Neural cell (in vitro differentiated cells): ENCODE measurements at regions not wholly inside any gene's neighbourhood (a gene's known extent, or its start where the extent isn't known, plus 50 kb on each side); places are given as distances from the start of the nearest gene placed in this dataset.

ENCODE experiments used
- H2AFZ ChIP-seq: fragments of 200-600, 300-800 bp; sonication (generic), shearing (Covaris generic); 2 replicates; pipeline ENCODE4 v1.6.0; 2014; ENCODE audit warnings: low read depth, mild to moderate bottlenecking, antibody characterized with exemption, low read length, moderate library complexity
- H3F3A ChIP-seq: fragments of 200-600 bp; shearing (Covaris generic); 2 replicates; pipeline ENCODE4 v1.6.1; 2016; ENCODE audit warnings: mild to moderate bottlenecking, moderate library complexity, mixed read lengths, antibody characterized with exemption, low read length; ENCODE audit not compliant: insufficient read depth, poor library complexity, severe bottlenecking
- H3K27ac ChIP-seq: fragments of 200-600, 300-800 bp; sonication (generic), shearing (Covaris generic); 2 replicates; pipeline ENCODE4 v1.5.1; 2014; ENCODE audit warnings: mild to moderate bottlenecking, low read length, moderate library complexity
- H3K27me3 ChIP-seq: fragments of 300-800, 200-600 bp; sonication (generic), shearing (Covaris generic); 2 replicates; pipeline ENCODE4 v1.6.0; 2014; ENCODE audit warnings: mild to moderate bottlenecking, low read depth, low read length, moderate library complexity; ENCODE audit not compliant: insufficient read depth
- H3K36me3 ChIP-seq: fragments of 300-800, 200-600 bp; sonication (generic), shearing (Covaris generic); 2 replicates; pipeline ENCODE4 v1.5.1; 2014; ENCODE audit warnings: mild to moderate bottlenecking, antibody characterized with exemption, low read length, moderate library complexity; ENCODE audit not compliant: insufficient read depth
- H3K4me2 ChIP-seq: fragments of 300-800, 200-600 bp; sonication (generic), shearing (Covaris generic); 2 replicates; pipeline ENCODE4 v1.6.0; 2014; ENCODE audit warnings: mild to moderate bottlenecking, low read length
- H3K4me3 ChIP-seq: fragments of 300-800, 200-600 bp; sonication (generic), shearing (Covaris generic); 2 replicates; pipeline ENCODE4 v1.5.1; 2014; ENCODE audit warnings: mild to moderate bottlenecking, low read length, moderate library complexity
- H3K79me2 ChIP-seq: fragments of 200-600 bp; shearing (Covaris generic); replicated peaks from 2 replicates; pipeline ENCODE4 v1.6.0; 2014; ENCODE audit warnings: mild to moderate bottlenecking, low read length, moderate library complexity; ENCODE audit not compliant: insufficient read depth
- H3K9ac ChIP-seq: fragments of 300-800, 200-600 bp; sonication (generic), shearing (Covaris generic); 2 replicates; pipeline ENCODE4 v1.6.1; 2016; ENCODE audit warnings: mild to moderate bottlenecking, low read length, mixed read lengths
- H3K9me2 ChIP-seq: fragments of 200-600 bp; shearing (Covaris generic); 2 replicates; pipeline ENCODE4 v1.6.1; 2016; ENCODE audit warnings: mild to moderate bottlenecking, low read length, mixed read lengths; ENCODE audit not compliant: insufficient read depth
- H3K9me3 ChIP-seq: fragments of 200-600, 300-800 bp; sonication (generic), shearing (Covaris generic); 2 replicates; pipeline ENCODE4 v1.6.1; 2016; ENCODE audit warnings: mild to moderate bottlenecking, mixed run types, low read length, moderate library complexity, mixed read lengths
- H4K20me1 ChIP-seq: fragments of 200-600 bp; shearing (Covaris generic); 2 replicates; pipeline ENCODE4 v1.6.1; 2016; ENCODE audit warnings: mild to moderate bottlenecking, mixed run types; ENCODE audit not compliant: insufficient read depth
- CTCF ChIP-seq: fragments of 450-650 bp; IDR thresholded peaks from 2 replicates; pipeline ENCODE4 v1.5.1; 2014; ENCODE audit warnings: antibody characterized with exemption, mild to moderate bottlenecking, moderate library complexity; ENCODE audit not compliant: poor library complexity, severe bottlenecking
- EP300 ChIP-seq: fragments of 450-650 bp; conservative IDR thresholded peaks from 2 replicates; pipeline ENCODE4 v1.6.1; 2014; ENCODE audit warnings: antibody characterized with exemption, mild to moderate bottlenecking, moderate library complexity; ENCODE audit not compliant: poor library complexity, severe bottlenecking
- EZH2 ChIP-seq: fragments of 200-600, 300-800 bp; shearing (Covaris generic), sonication (generic); IDR thresholded peaks from 2 replicates; pipeline ENCODE4 v1.6.1; 2014; ENCODE audit warnings: antibody characterized with exemption, low read length, borderline replicate concordance, mild to moderate bottlenecking; ENCODE audit not compliant: insufficient read depth, poor library complexity, severe bottlenecking
- MXI1 ChIP-seq: fragments of 450-650 bp; conservative IDR thresholded peaks from 2 replicates; pipeline ENCODE4 v1.6.1; 2014; ENCODE audit warnings: antibody characterized with exemption, mild to moderate bottlenecking; ENCODE audit not compliant: poor library complexity, severe bottlenecking
- POLR2AphosphoS5 ChIP-seq: IDR thresholded peaks from 2 replicates; pipeline ENCODE4 v1.6.1; 2012
- RAD21 ChIP-seq: fragments of 450-650 bp; conservative IDR thresholded peaks from 2 replicates; pipeline ENCODE4 v1.6.1; 2014; ENCODE audit warnings: antibody characterized with exemption, mild to moderate bottlenecking, moderate library complexity
- REST ChIP-seq: IDR thresholded peaks from 2 replicates; pipeline ENCODE4 v1.6.1; 2012; ENCODE audit warnings: borderline replicate concordance
- SMC3 ChIP-seq: fragments of 450-650 bp; conservative IDR thresholded peaks from 2 replicates; pipeline ENCODE4 v1.6.1; 2014; ENCODE audit warnings: antibody characterized with exemption, mild to moderate bottlenecking, moderate library complexity; ENCODE audit not compliant: poor library complexity
- TAF1 ChIP-seq: IDR thresholded peaks from 2 replicates; pipeline ENCODE4 v1.6.1; 2012; ENCODE audit warnings: low read depth

- no peak overlapping the region for H3K4me2 ChIP-seq
- no peaks in the 10 kb centered on the region for H3K9me2 ChIP-seq
- no peak overlapping the region for H2AFZ ChIP-seq
- H3K4me3 ChIP-seq: no peak overlapping the region
- H3K36me3 ChIP-seq: no peaks in the 10 kb centered on the region
- H3K79me2 ChIP-seq: no peaks in the 10 kb centered on the region
- TF ChIP-seq CTCF: no peak
- TF ChIP-seq POLR2AphosphoS5: no peak
- no peak for TF ChIP-seq TAF1
- TF ChIP-seq EP300: no peak
- no peak for TF ChIP-seq RAD21
- no peak for TF ChIP-seq MXI1
- no peak for TF ChIP-seq EZH2
- no peak for TF ChIP-seq SMC3
- no peak for TF ChIP-seq REST
- H3K27me3 ChIP-seq: no peaks in the 10 kb centered on the region
- H3F3A ChIP-seq: no peaks in the 10 kb centered on the region
- H3K9me3 ChIP-seq: no peaks in the 10 kb centered on the region
- H3K9ac ChIP-seq: no peak overlapping the region
- H4K20me1 ChIP-seq: no peaks in the 10 kb centered on the region
- H3K27ac ChIP-seq: no peak overlapping the region
Observed at GRCh38 chr18:75652528-75652927, 225.0 kb upstream of the SMIM21 start.

GRCh38 chr18:75644871-75645270, 217.4 kb upstream of the SMIM21 start:
- Histone ChIP-seq H3K4me2 (no peak overlapping the region), H2AFZ (no peak overlapping the region), H3K27ac (no peak overlapping the region), H3K36me3 (no peaks in the 10 kb centered on the region), H3K27me3 (no peaks in the 10 kb centered on the region), H3K79me2 (no peaks in the 10 kb centered on the region), H3K9me2 (no peaks in the 10 kb centered on the region), H3F3A (no peaks in the 10 kb centered on the region), H3K9ac (no peak overlapping the region), H3K9me3 (no peaks in the 10 kb centered on the region), H3K4me3 (no peak overlapping the region), H4K20me1 (no peaks in the 10 kb centered on the region)
- TF ChIP-seq MXI1: no peak
- TF ChIP-seq SMC3: no peak
- no peak for TF ChIP-seq EZH2
- no peak for TF ChIP-seq EP300
- no peak for TF ChIP-seq RAD21
- TF ChIP-seq TAF1: no peak
- TF ChIP-seq REST: no peak
